ENCODE measurements at regions not wholly inside any gene's neighbourhood (a gene's known extent, or its start where the extent isn't known, plus 50 kb on each side); places are given as distances from the start of the nearest gene placed in this dataset.
A peak's percentile ranks its signal among the peaks of the same experiment; 100 is the strongest.
"Not testable (repeated sequence)": the region's sequence is repeated elsewhere in the genome, so short reads cannot be mapped to it uniquely, and the experiment has no call there.

GRCh38 chr4:158122501-158122900 lies 50.3 kb downstream of the GASK1B start:
- no peak for DNase-seq

- peak; percentile 65 for DNase-seq
Measured at GRCh38 chr4:158121161-158121579, 51.7 kb downstream of the GASK1B start.

- peak; percentile 61 for DNase-seq
Measured at GRCh38 chr4:158120645-158121151, 52.1 kb downstream of the GASK1B start.

- DNase-seq: no peak
Measured at GRCh38 chr4:158112611-158113010, 60.2 kb downstream of the GASK1B start.

GRCh38 chr4:158111241-158111640 lies 61.6 kb downstream of the GASK1B start:
- DNase-seq: no peak

DNA sequence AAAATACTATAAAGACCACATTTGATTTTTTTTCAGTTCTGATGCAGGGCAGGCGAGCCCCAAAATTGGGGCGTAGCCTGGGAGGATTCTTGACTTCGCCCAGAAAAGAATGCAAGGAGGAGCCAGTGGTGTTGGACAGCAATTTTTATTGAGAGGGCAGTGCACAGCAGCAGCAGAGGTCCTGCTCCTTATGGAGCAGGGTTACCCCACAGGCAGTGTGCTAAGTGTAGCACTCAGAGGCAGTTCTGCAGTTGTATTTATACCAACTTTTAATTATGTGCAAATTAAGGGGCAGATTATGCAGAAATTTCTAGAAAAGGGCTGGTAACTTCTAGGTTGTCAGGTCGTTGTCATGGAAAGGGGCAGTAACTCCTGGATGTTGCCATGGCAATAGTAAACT lies 69.9 kb downstream of the GASK1B start:
- DNase-seq: no peak

- no peak for DNase-seq
Measured at GRCh38 chr4:158099686-158100085, 73.1 kb downstream of the GASK1B start.

DNA sequence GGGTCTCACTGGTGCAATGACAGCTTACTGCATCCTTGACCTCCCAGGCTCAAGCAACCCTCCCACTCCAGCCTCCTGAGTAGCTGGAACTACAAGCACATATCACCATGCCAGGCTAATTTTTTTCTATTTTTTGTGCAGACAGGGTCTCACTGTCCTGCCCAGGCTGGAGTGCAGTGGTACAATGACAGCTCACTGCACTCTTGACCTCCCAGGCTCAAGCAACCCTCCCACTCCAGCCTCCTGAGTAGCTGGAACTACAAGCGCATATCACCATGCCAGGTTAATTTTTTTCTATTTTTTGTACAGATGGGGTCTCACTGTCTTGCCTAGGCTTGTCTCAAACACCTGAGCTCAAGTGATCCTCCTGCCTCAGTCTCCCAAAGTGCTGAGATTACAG lies 74.0 kb downstream of the GASK1B start:
- no peak for DNase-seq

- DNase-seq: no peak
Measured at GRCh38 chr4:158094413-158095134, 78.3 kb downstream of the GASK1B start.

DNA sequence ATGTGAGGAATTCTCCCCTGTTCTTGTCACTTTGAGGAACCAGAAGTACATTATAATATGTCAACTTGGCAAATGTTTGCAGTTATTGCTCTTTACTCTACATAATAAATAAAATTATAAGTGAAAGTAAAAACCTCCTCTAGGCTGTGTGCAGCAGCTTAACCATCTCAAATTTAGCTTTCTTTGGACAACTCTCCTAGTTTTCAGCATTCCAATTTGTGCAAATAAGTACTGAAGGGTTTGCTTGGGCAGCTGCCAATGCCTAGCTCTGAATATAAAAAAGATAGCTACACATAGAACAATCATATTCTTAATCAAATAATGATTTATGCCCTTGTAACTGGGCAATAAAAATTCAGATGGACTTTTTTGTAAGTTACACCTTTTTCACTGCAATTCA lies 82.5 kb downstream of the GASK1B start:
- no peak for DNase-seq

GRCh38 chr4:158089897-158090296 lies 82.9 kb downstream of the GASK1B start:
- DNase-seq: not testable (repeated sequence)

GRCh38 chr4:158080354-158080753 lies 92.5 kb downstream of the GASK1B start:
- DNase-seq: no peak

DNA sequence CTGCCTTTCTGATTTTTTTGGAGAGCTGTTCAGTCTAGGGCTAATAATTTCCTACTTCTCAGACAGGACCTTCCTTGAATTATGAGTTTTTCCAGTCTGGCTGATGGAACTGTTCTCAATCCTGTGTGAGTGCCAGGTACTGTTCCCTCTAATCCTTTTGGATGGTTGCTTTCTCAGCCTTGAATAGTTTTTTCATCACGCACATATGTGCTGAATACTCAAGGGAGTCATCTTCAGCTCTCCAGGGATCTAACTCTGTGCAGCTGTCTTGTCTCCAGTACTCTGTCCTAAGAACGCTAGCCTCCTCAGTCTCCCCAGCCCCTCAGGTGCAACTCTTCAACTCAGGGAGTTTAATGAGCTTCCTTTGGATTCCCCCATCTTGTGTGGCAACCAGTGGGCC lies 93.2 kb downstream of the GASK1B start:
- DNase-seq: peak; percentile 63

- DNase-seq: no peak
Measured at GRCh38 chr4:158077835-158078234, 95.0 kb downstream of the GASK1B start.

- no peak for DNase-seq
Measured at GRCh38 chr4:158074851-158075250, 98.0 kb downstream of the GASK1B start.

- DNase-seq: no peak
Measured at GRCh38 chr4:158071931-158072330, 100.9 kb downstream of the GASK1B start.

DNA sequence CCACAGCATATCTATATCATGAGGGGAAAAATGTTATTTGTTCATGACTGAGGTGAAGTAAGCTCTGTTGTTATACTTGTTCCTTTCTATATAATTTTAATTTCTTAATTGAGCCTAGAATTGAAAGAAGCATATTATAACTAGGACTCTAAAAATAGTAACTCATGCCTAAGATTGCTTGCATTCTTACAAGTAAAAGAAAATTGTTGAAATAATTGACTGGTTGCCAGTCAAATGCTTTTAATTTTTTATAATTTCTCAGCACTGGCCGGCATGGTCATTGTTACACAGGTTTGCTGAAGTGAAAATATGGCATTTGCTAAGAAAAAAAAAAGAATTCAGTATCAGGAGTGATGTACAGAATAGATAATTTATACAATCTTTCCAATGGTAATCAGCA lies 104.8 kb downstream of the GASK1B start:
- DNase-seq: no peak

- no peak for DNase-seq
Measured at GRCh38 chr4:158067646-158068045, 105.2 kb downstream of the GASK1B start.

DNA sequence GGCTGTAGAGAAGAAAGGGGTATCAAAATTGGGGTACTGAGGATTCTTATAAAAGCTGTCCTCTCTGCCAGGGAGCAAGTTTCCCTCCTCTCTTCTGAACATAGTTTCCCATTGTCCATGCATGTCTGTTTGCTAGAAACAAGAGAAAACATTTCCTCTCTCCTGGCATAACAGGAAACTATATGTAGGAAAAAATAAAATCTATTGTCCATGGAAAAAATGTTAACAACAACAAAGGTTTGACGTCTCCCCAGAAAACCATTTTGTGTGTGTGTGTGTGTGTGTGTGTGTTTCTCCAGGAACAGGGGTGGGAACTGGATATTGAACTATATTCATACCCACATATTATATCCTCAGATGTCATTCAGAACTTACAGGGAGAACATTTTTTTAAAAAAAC lies 107.2 kb downstream of the GASK1B start:
- DNase-seq: no peak

DNA sequence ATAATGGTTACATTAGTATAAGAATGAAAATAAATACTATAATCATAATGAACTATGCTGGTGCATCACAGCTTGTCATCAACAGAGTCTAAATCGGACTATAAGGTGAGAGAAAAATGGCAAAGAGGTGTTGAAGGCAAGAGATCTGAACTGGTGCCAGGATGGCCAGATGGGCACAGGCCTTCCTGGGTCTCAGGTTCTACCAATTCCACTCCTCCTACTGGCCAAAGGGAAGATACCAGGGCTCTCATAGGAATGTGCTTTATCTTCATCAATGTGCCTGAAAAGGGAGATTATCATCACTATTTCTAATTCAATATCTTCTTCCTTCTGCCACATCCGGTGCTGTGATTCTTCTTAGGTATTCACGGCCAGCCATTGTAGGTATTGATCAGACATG lies 107.6 kb downstream of the GASK1B start:
- DNase-seq: no peak

GRCh38 chr4:158056689-158057245 lies 116.1 kb downstream of the GASK1B start:
- no peak for DNase-seq

DNA sequence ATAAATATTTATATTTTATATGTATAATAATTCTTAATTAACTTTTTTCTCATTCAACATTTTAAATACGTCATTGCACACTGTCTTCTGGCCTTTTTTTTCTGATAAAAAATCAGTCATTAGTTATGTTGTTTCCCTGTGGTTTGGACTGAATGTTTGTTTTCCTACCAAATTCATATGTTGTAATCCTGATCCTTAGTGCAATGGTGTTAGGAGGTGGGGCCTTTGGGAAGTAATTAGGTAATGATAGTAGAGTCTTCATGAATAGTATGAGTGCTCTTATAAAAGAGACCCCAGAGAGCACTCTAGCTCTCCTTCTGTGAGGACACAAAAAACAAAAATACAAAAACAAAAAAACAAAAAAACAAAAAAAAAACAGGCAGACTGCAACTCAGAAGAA lies 117.2 kb downstream of the GASK1B start:
- DNase-seq: no peak

- DNase-seq: no peak
Measured at GRCh38 chr4:158053801-158054200, 119.0 kb downstream of the GASK1B start.

GRCh38 chr4:158053086-158053485 lies 119.7 kb downstream of the GASK1B start:
- DNase-seq: no peak
